ENCODE measurements at regions not wholly inside any gene's neighbourhood (a gene's known extent, or its start where the extent isn't known, plus 50 kb on each side); places are given as distances from the start of the nearest gene placed in this dataset.

DNA sequence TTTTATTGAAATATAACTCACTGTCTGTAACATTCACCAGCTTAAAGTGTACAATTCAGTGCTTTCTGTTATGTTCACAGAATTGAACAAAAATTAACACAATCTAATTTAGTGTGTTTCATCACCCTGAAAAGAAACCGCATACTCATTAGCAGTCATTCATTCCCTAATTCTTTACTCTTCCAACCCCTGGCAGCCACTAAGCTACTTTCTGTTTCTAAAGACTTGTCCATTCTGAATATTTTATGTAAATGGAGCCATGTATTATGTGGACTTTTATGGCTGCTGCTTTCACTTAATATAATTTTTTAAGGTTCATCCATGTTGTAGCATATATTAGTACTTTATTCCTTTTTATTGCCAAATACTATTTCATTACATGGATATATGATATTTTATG, 94.7 kb upstream of the ATP8A1 start:
- no peak overlapping the region for H2BK20ac ChIP-seq (ENCODE audit: low read depth, low read length)
- ChIA-PET CTCF (no interaction called here), POLR2A (ENCODE audit: unreplicated experiment) (no interaction called here)
- no peak overlapping the region for H3K4me3 ChIP-seq (ENCODE audit: insufficient read depth, low read depth, low read length)
- in situ Hi-C loops (cut with MboI; ENCODE audit: low sequenced_read_pairs) = no loop called here
- H3K79me1 ChIP-seq (ENCODE audit: low read depth in 1 of 2, low read length in 2 of 2) = no peaks in the 10 kb centered on the region
- H3K9me3 ChIP-seq (ENCODE audit: control insufficient read depth, insufficient read depth, low read length) = no peaks in the 10 kb centered on the region
- H2AK9ac ChIP-seq (replicated peaks; ENCODE audit: low read depth, low read length, poor library complexity) = no peak overlapping the region
- H3K56ac ChIP-seq (ENCODE audit: extremely low read depth, insufficient read depth, low read length) = no peak overlapping the region
- no peak overlapping the region for H3K23ac ChIP-seq (ENCODE audit: low read depth, low read length)
- no peaks in the 10 kb centered on the region for H3K9me1 ChIP-seq (ENCODE audit: insufficient read depth, low read length)
- no peak overlapping the region for H3K27ac ChIP-seq (ENCODE audit: insufficient read depth, low read length)
- H2AFZ ChIP-seq (replicated peaks; ENCODE audit: low read length, poor library complexity) = no peak overlapping the region
- H4K20me1 ChIP-seq (ENCODE audit: insufficient read depth, low read length) = no peaks in the 10 kb centered on the region
- H3K18ac ChIP-seq (ENCODE audit: low read depth, low read length) = no peak overlapping the region
- WGBS, 2 experiments (ENCODE audit: extremely low coverage in 2 of 2, insufficient read length in 1 of 2) = no CpG with 5 or more reads among the region's 1 CpG
- no peak overlapping the region for H3K4ac ChIP-seq (ENCODE audit: low read depth, low read length)
- no peak overlapping the region for H3K9ac ChIP-seq (ENCODE audit: low read depth, low read length)
- no peak overlapping the region for H2AK5ac ChIP-seq (ENCODE audit: low read depth, low read length)
- no peak overlapping the region for H3K14ac ChIP-seq (replicated peaks; ENCODE audit: low read depth, low read length)
- no peak for DNase-seq
- no peak overlapping the region for H4K8ac ChIP-seq (ENCODE audit: low read depth in 2 of 2, low read length in 2 of 2)
- BruUV-seq (replicated peaks) = no TSS peak
- no peak overlapping the region for H2BK15ac ChIP-seq (ENCODE audit: low read depth, low read length)
- H3K27me3 ChIP-seq (ENCODE audit: control insufficient read depth, insufficient read depth, low read length) = no peaks in the 10 kb centered on the region
- no peaks in the 10 kb centered on the region for H3K36me3 ChIP-seq (ENCODE audit: control insufficient read depth, insufficient read depth, low read length)
- dilution Hi-C loops (cut with HindIII; ENCODE audit: low sequenced_read_pairs, unreplicated experiment) = no loop called here
- H3K4me1 ChIP-seq (ENCODE audit: control insufficient read depth, insufficient read depth, low read length) = no peaks in the 10 kb centered on the region
- no peak for ATAC-seq (ENCODE audit: low read depth)
- no peak for TF ChIP-seq CHD1 (IDR thresholded peaks at IDR 0.05; ENCODE audit: low read depth, low read length)
- TF ChIP-seq MAFK (IDR thresholded peaks at IDR 0.05; ENCODE audit: low read depth, low read length) = no peak
- TF ChIP-seq, protein P1, sequence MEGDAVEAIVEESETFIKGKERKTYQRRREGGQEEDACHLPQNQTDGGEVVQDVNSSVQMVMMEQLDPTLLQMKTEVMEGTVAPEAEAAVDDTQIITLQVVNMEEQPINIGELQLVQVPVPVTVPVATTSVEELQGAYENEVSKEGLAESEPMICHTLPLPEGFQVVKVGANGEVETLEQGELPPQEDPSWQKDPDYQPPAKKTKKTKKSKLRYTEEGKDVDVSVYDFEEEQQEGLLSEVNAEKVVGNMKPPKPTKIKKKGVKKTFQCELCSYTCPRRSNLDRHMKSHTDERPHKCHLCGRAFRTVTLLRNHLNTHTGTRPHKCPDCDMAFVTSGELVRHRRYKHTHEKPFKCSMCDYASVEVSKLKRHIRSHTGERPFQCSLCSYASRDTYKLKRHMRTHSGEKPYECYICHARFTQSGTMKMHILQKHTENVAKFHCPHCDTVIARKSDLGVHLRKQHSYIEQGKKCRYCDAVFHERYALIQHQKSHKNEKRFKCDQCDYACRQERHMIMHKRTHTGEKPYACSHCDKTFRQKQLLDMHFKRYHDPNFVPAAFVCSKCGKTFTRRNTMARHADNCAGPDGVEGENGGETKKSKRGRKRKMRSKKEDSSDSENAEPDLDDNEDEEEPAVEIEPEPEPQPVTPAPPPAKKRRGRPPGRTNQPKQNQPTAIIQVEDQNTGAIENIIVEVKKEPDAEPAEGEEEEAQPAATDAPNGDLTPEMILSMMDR (conservative IDR thresholded peaks at IDR 0.05; ENCODE audit: low read depth, low read length) = no peak
- TF ChIP-seq, protein P2, sequence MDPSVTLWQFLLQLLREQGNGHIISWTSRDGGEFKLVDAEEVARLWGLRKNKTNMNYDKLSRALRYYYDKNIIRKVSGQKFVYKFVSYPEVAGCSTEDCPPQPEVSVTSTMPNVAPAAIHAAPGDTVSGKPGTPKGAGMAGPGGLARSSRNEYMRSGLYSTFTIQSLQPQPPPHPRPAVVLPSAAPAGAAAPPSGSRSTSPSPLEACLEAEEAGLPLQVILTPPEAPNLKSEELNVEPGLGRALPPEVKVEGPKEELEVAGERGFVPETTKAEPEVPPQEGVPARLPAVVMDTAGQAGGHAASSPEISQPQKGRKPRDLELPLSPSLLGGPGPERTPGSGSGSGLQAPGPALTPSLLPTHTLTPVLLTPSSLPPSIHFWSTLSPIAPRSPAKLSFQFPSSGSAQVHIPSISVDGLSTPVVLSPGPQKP (IDR thresholded peaks at IDR 0.05; ENCODE audit: borderline replicate concordance, low read depth, low read length) = no peak
- TF ChIP-seq, protein P3, sequence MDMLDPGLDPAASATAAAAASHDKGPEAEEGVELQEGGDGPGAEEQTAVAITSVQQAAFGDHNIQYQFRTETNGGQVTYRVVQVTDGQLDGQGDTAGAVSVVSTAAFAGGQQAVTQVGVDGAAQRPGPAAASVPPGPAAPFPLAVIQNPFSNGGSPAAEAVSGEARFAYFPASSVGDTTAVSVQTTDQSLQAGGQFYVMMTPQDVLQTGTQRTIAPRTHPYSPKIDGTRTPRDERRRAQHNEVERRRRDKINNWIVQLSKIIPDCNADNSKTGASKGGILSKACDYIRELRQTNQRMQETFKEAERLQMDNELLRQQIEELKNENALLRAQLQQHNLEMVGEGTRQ (IDR thresholded peaks at IDR 0.05; ENCODE audit: low read depth, low read length) = no peak
- no peak for TF ChIP-seq NFE2L2 (IDR thresholded peaks at IDR 0.05; ENCODE audit: low read depth, low read length)
- TF ChIP-seq POLR2A (IDR thresholded peaks at IDR 0.05; ENCODE audit: low read depth, low read length) = no peak
- TF ChIP-seq RFX5 (IDR thresholded peaks at IDR 0.05; ENCODE audit: low read depth, low read length) = no peak
- no peak for TF ChIP-seq MAZ (IDR thresholded peaks at IDR 0.05; ENCODE audit: borderline replicate concordance, low read depth, low read length)
- H2BK120ac ChIP-seq (ENCODE audit: low read depth, low read length) = no peak overlapping the region
- intact Hi-C loops (cut with micrococcal nuclease) = no loop called here
- H2BK5ac ChIP-seq (ENCODE audit: low read depth, low read length, poor library complexity, severe bottlenecking) = no peak overlapping the region
- H4K91ac ChIP-seq (ENCODE audit: insufficient read depth, low read depth, low read length) = no peak overlapping the region
- no peak overlapping the region for H3K4me2 ChIP-seq (ENCODE audit: low read depth, low read length)
- no peak overlapping the region for H4K5ac ChIP-seq (ENCODE audit: low read depth, low read length)

All from IMR-90 (cell line).